Liver (tissue), 8 donors: ENCODE measurements at regions not wholly inside any gene's neighbourhood (a gene's known extent, or its start where the extent isn't known, plus 50 kb on each side); places are given as distances from the start of the nearest gene placed in this dataset.
A peak's percentile ranks its signal among the peaks of the same experiment; 100 is the strongest.

Experiments used
- DNase-seq: peaks from one replicate; pipeline ENCODE4 v3.0.0-alpha.2; 2017; ENCODE audit warnings: low spot score
- H3K27ac ChIP-seq, 2 donors: one replicate each; pipeline ENCODE4 v1.7.0; 2013; ENCODE audit warnings: inconsistent platforms in 2 of 2, low read length in 2 of 2, control low read depth in 1 of 2, low read depth in 1 of 2, mild to moderate bottlenecking in 1 of 2
- H3K27me3 ChIP-seq, 4 donors: one replicate each; pipeline versions ENCODE4 v1.6.1 to v1.7.0; 2013; ENCODE audit warnings: low read length in 3 of 4, inconsistent platforms in 1 of 4, mild to moderate bottlenecking in 1 of 4, moderate library complexity in 1 of 4; ENCODE audit not compliant: control insufficient read depth in 4 of 4, insufficient read depth in 4 of 4
- H3K36me3 ChIP-seq, 4 donors: one replicate each; pipeline versions ENCODE4 v1.6.1 to v1.7.0; 2013; ENCODE audit warnings: low read length in 3 of 4, mild to moderate bottlenecking in 3 of 4, low read depth in 1 of 4, moderate library complexity in 1 of 4; ENCODE audit not compliant: control insufficient read depth in 4 of 4, insufficient read depth in 3 of 4
- H3K4me1 ChIP-seq, 4 donors: one replicate each; pipeline versions ENCODE4 v1.6.1 to v1.7.0; 2013; ENCODE audit warnings: low read length in 3 of 4, mild to moderate bottlenecking in 3 of 4, moderate library complexity in 1 of 4; ENCODE audit not compliant: control insufficient read depth in 4 of 4, insufficient read depth in 4 of 4
- H3K4me3 ChIP-seq, 3 donors: one replicate each; pipeline versions ENCODE4 v1.6.1 to v1.7.0; 2013; ENCODE audit warnings: low read length in 3 of 3, control low read depth in 1 of 3, low read depth in 1 of 3, mild to moderate bottlenecking in 1 of 3
- H3K9ac ChIP-seq, 2 donors: one replicate each; pipeline ENCODE4 v1.7.0; 2013; ENCODE audit warnings: low read length in 2 of 2, mild to moderate bottlenecking in 2 of 2, moderate library complexity in 2 of 2, control low read depth in 1 of 2, low read depth in 1 of 2
- H3K9me3 ChIP-seq, 4 donors: one replicate each; pipeline versions ENCODE4 v1.6.1 to v1.7.0; 2013; ENCODE audit warnings: low read length in 3 of 4; ENCODE audit not compliant: control insufficient read depth in 4 of 4
- FOXA1 ChIP-seq: IDR thresholded peaks from 2 replicates; pipeline ENCODE4 v1.6.1; 2016; ENCODE audit warnings: antibody characterized with exemption
- GABPA ChIP-seq, 2 donors: IDR thresholded peaks in 1 of 2; conservative IDR thresholded peaks in 1 of 2; 2 replicates each; pipeline ENCODE4 v1.6.1; 2016; ENCODE audit warnings: antibody characterized with exemption in 2 of 2, mild to moderate bottlenecking in 1 of 2, moderate library complexity in 1 of 2
- HNF4A ChIP-seq, 2 donors: conservative IDR thresholded peaks; 2 replicates each; pipeline ENCODE4 v1.6.1; 2016; ENCODE audit warnings: antibody characterized with exemption in 2 of 2, mild to moderate bottlenecking in 2 of 2
- JUND ChIP-seq, 2 donors: IDR thresholded peaks; 2 replicates each; pipeline ENCODE4 v1.6.1; 2016; ENCODE audit warnings: antibody characterized with exemption in 2 of 2
- RAD21 ChIP-seq, 2 donors: IDR thresholded peaks; 2 replicates each; pipeline ENCODE4 v1.6.1; 2016; ENCODE audit warnings: antibody characterized with exemption in 2 of 2, mild to moderate bottlenecking in 2 of 2
- RXRA ChIP-seq, 2 donors: IDR thresholded peaks; 2 replicates each; pipeline ENCODE4 v1.6.1; 2017 to 2018; ENCODE audit warnings: antibody characterized with exemption in 2 of 2, mild to moderate bottlenecking in 1 of 2
- SP1 ChIP-seq: IDR thresholded peaks from 2 replicates; pipeline ENCODE4 v1.6.1; 2018; ENCODE audit warnings: antibody characterized with exemption, mild to moderate bottlenecking
- TAF1 ChIP-seq: conservative IDR thresholded peaks from 2 replicates; pipeline ENCODE4 v1.6.1; 2016; ENCODE audit warnings: antibody characterized with exemption, mild to moderate bottlenecking
- YY1 ChIP-seq: IDR thresholded peaks from 2 replicates; pipeline ENCODE4 v1.6.1; 2016; ENCODE audit warnings: antibody characterized with exemption, mild to moderate bottlenecking
- WGBS: extraction: QIAGEN DNeasy Blood & Tissue Kit; methylation state at CpG from one replicate; pipeline ENCODE4 v1.1.7; 2013; 5-methylcytosine and 5-hydroxymethylcytosine counted together
- TF ChIP-seq, protein P1 (sequence below): IDR thresholded peaks from 2 replicates; pipeline ENCODE4 v1.6.1; 2016; ENCODE audit warnings: antibody characterized with exemption
- TF ChIP-seq, protein P2 (sequence below): IDR thresholded peaks from 2 replicates; pipeline ENCODE4 v1.6.1; 2016; ENCODE audit warnings: antibody characterized with exemption
- TF ChIP-seq, protein P3 (sequence below): fragments of 150-350 bp; IDR thresholded peaks from 2 replicates; pipeline ENCODE4 v1.5.1; 2017; ENCODE audit warnings: improper control_type of control experiment, low read depth, low read length; ENCODE audit not compliant: missing input control
- TF ChIP-seq, protein P4 (sequence below): IDR thresholded peaks from 2 replicates; pipeline ENCODE4 v1.6.1; 2016; ENCODE audit warnings: antibody characterized with exemption, mild to moderate bottlenecking
- donor health status: healthy.
- donor health status: healthy.
- donor health status: healthy.
- donor health status: healthy.
- donor health status: healthy.

DNA sequence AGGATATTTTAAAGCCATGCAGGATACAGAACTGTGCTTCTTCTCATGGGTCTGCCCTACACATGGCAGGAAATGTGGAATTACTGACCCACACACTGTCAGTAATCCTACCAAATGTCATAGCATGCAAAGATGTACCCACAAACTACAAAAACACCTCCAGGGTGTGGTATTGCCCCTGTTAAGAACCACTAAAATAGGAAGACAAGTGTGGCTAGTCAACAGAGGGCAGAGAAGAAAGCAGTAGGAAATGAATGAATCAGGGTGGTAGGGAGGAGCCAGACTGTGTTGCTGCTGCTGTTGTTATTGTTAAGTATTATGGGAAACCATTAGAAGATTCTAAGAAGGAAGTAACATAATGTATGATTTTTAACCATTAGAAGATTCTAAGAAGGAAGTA is 556.7 kb upstream of the ACVR2A start:
- DNase-seq, result no peak
- no peak overlapping the region for H3K4me3 ChIP-seq
- no peaks in the 10 kb centered on the region for H3K27me3 ChIP-seq
- H3K27ac ChIP-seq, result no peak overlapping the region
- no peak overlapping the region for H3K9ac ChIP-seq
- H3K4me1 ChIP-seq, result no peaks in the 10 kb centered on the region
- H3K36me3 ChIP-seq, result no peaks in the 10 kb centered on the region
- TF ChIP-seq HNF4A (conservative IDR thresholded peaks at IDR 0.05), result no peak
- TF ChIP-seq RAD21 (IDR thresholded peaks at IDR 0.05), result peak; percentile 12 to 28
- no peaks in the 10 kb centered on the region for H3K9me3 ChIP-seq

DNA sequence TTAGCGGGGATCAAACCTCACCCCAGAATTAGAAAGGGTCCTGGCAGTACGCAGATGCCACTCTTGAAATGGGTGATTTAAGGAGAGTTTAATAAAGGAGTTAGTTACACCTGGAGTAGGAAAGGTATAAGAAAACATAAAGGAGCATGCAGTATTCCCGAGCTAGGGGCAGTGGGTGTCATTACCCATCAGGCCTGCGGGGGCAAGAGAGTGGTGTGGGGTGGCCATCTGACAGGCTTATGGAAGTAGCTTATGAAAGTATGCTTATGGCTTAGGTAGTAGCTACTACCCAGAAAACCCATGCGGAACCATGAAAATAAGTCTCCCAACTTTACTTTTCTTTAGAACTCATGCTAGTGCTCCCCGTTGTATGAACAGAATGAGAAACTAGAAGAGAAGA is 568.9 kb upstream of the ACVR2A start:
- Histone ChIP-seq H3K36me3 (no peaks in the 10 kb centered on the region), H3K27me3 (no peaks in the 10 kb centered on the region), H3K4me3 (no peak overlapping the region), H3K9ac (no peak overlapping the region), H3K27ac (no peak overlapping the region), H3K4me1 (no peaks in the 10 kb centered on the region), H3K9me3 (no peaks in the 10 kb centered on the region)
- WGBS, result 87% methylated on average over 6 of the region's 6 CpGs
- TF ChIP-seq, protein P1, sequence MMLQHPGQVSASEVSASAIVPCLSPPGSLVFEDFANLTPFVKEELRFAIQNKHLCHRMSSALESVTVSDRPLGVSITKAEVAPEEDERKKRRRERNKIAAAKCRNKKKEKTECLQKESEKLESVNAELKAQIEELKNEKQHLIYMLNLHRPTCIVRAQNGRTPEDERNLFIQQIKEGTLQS, result no peak
- TF ChIP-seq TAF1 (no peak), FOXA1 (no peak), GABPA (IDR thresholded peaks at IDR 0.05 in 1 of 2, conservative IDR thresholded peaks at IDR 0.05 in 1 of 2) (no peak), SP1 (no peak), RXRA (IDR thresholded peaks at IDR 0.05) (no peak)
- TF ChIP-seq, protein P2, sequence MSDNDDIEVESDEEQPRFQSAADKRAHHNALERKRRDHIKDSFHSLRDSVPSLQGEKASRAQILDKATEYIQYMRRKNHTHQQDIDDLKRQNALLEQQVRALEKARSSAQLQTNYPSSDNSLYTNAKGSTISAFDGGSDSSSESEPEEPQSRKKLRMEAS, result no peak
- DNase-seq, result no peak

DNA sequence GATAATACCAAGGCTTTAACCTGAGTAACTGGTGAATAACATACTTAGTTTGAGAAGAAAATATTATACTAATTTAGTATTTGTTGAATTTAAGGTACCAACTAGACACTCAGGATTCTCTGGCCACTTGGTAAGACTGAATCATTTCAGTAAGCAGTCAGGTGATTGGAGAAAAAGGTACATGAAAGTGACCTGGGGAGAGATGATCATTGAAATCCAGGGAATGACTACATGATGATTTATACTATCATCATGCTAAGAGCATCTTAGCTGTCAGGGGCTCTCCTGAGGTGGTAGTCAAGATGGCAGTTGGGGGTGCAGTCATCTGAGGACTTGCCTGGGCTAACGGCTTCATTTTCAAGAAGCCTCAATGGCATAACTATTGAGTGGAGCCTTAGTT is 571.2 kb upstream of the ACVR2A start:
- Histone ChIP-seq H3K27ac (no peak overlapping the region), H3K4me1 (no peaks in the 10 kb centered on the region), H3K27me3 (no peaks in the 10 kb centered on the region), H3K36me3 (no peaks in the 10 kb centered on the region), H3K4me3 (no peak overlapping the region), H3K9me3 (peaks cover 0 to 9% (median 3%) of the 10 kb centered on the region in 4 donors), H3K9ac (no peak overlapping the region)
- no peak for TF ChIP-seq GABPA (IDR thresholded peaks at IDR 0.05 in 1 of 2, conservative IDR thresholded peaks at IDR 0.05 in 1 of 2)
- no peak for TF ChIP-seq SP1
- TF ChIP-seq JUND (IDR thresholded peaks at IDR 0.05), result no peak
- no peak for TF ChIP-seq RAD21 (IDR thresholded peaks at IDR 0.05)
- TF ChIP-seq, protein P3, sequence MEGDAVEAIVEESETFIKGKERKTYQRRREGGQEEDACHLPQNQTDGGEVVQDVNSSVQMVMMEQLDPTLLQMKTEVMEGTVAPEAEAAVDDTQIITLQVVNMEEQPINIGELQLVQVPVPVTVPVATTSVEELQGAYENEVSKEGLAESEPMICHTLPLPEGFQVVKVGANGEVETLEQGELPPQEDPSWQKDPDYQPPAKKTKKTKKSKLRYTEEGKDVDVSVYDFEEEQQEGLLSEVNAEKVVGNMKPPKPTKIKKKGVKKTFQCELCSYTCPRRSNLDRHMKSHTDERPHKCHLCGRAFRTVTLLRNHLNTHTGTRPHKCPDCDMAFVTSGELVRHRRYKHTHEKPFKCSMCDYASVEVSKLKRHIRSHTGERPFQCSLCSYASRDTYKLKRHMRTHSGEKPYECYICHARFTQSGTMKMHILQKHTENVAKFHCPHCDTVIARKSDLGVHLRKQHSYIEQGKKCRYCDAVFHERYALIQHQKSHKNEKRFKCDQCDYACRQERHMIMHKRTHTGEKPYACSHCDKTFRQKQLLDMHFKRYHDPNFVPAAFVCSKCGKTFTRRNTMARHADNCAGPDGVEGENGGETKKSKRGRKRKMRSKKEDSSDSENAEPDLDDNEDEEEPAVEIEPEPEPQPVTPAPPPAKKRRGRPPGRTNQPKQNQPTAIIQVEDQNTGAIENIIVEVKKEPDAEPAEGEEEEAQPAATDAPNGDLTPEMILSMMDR, result no peak
- TF ChIP-seq RXRA (IDR thresholded peaks at IDR 0.05), result no peak
- no peak for TF ChIP-seq FOXA1
- TF ChIP-seq, protein P2, result no peak
- no peak for TF ChIP-seq YY1
- TF ChIP-seq, protein P4, sequence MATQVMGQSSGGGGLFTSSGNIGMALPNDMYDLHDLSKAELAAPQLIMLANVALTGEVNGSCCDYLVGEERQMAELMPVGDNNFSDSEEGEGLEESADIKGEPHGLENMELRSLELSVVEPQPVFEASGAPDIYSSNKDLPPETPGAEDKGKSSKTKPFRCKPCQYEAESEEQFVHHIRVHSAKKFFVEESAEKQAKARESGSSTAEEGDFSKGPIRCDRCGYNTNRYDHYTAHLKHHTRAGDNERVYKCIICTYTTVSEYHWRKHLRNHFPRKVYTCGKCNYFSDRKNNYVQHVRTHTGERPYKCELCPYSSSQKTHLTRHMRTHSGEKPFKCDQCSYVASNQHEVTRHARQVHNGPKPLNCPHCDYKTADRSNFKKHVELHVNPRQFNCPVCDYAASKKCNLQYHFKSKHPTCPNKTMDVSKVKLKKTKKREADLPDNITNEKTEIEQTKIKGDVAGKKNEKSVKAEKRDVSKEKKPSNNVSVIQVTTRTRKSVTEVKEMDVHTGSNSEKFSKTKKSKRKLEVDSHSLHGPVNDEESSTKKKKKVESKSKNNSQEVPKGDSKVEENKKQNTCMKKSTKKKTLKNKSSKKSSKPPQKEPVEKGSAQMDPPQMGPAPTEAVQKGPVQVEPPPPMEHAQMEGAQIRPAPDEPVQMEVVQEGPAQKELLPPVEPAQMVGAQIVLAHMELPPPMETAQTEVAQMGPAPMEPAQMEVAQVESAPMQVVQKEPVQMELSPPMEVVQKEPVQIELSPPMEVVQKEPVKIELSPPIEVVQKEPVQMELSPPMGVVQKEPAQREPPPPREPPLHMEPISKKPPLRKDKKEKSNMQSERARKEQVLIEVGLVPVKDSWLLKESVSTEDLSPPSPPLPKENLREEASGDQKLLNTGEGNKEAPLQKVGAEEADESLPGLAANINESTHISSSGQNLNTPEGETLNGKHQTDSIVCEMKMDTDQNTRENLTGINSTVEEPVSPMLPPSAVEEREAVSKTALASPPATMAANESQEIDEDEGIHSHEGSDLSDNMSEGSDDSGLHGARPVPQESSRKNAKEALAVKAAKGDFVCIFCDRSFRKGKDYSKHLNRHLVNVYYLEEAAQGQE, result no peak
- TF ChIP-seq, protein P1, result no peak
- no peak for DNase-seq
- 87% methylated on average over 1 of the region's 1 CpG for WGBS
